PC-3 (cell line): ENCODE measurements at regions not wholly inside any gene's neighbourhood (a gene's known extent, or its start where the extent isn't known, plus 50 kb on each side); places are given as distances from the start of the nearest gene placed in this dataset.

Experiments
- ATAC-seq: fragments of 200-7000 bp; cut with Tn5 transposase; 2 replicates; pipeline ENCODE4 v1.9.1; 2020; ENCODE audit warnings: mild to moderate bottlenecking, moderate library complexity
- BruUV-seq: library from RNA; stranded (reverse); fragments of 400-500 nt; replicated peaks from 2 replicates; lab custom pipeline; 2021; lab: Mats Ljungman, UMichigan
- CTCF ChIA-PET: fragments of 300-600 bp; sonication (Branson Sonifier 250); formaldehyde crosslinking; loops from one replicate; lab custom pipeline; 2022; ENCODE audit warnings: antibody characterized with exemption; lab: Charles Lee
- POLR2A ChIA-PET: fragments of 300-600 bp; sonication (Branson Sonifier 250); formaldehyde crosslinking; loops from one replicate; lab custom pipeline; 2022; ENCODE audit warnings: antibody characterized with exemption; ENCODE audit not compliant: unreplicated experiment; lab: Charles Lee
- DNase-seq: peaks from one replicate; pipeline ENCODE4 v3.0.0-alpha.2; 2015
- H2AFZ ChIP-seq: fragments of 300-600 bp; sonication (generic); 2 replicates; pipeline ENCODE4 v1.6.0; 2016; ENCODE audit warnings: antibody characterized with exemption, low read length
- H3F3A ChIP-seq: fragments of 300-600 bp; sonication (generic); one replicate; pipeline ENCODE4 v1.6.0; 2017; ENCODE audit warnings: antibody characterized with exemption, low read length, control low read depth, mild to moderate bottlenecking; ENCODE audit not compliant: unreplicated experiment
- H3K27ac ChIP-seq: fragments of 300-600 bp; sonication (generic); 2 replicates; pipeline ENCODE4 v1.5.1; 2016; ENCODE audit warnings: mild to moderate bottlenecking, low read length
- H3K27me3 ChIP-seq: fragments of 300-600 bp; sonication (generic); 2 replicates; pipeline ENCODE4 v1.6.1; 2016; ENCODE audit warnings: low read length, mixed read lengths
- H3K36me3 ChIP-seq: fragments of 300-600 bp; sonication (generic); 2 replicates; pipeline ENCODE4 v1.6.1; 2016; ENCODE audit warnings: low read depth, mixed run types, low read length, mixed read lengths
- H3K4me1 ChIP-seq: fragments of 300-600 bp; sonication (generic); 2 replicates; pipeline ENCODE4 v1.5.1; 2016; ENCODE audit warnings: low read length; ENCODE audit not compliant: insufficient read depth
- H3K4me2 ChIP-seq: fragments of 300-600 bp; sonication (generic); 2 replicates; pipeline ENCODE4 v1.6.0; 2016; ENCODE audit warnings: low read length
- H3K4me3 ChIP-seq: fragments of 300-600 bp; sonication (generic); 2 replicates; pipeline ENCODE4 v1.5.1; 2016; ENCODE audit warnings: mild to moderate bottlenecking, low read length, mixed read lengths
- H3K79me2 ChIP-seq: fragments of 300-600 bp; sonication (generic); 2 replicates; pipeline ENCODE4 v1.6.1; 2017; ENCODE audit warnings: low read length, mixed read lengths
- H3K9ac ChIP-seq: fragments of 300-600 bp; sonication (generic); 2 replicates; pipeline ENCODE4 v1.6.0; 2016; ENCODE audit warnings: mild to moderate bottlenecking, low read length
- H3K9me2 ChIP-seq: fragments of 300-600 bp; sonication (generic); replicated peaks from 2 replicates; pipeline ENCODE4 v1.6.1; 2016; ENCODE audit warnings: mixed run types, low read length, mixed read lengths
- H3K9me3 ChIP-seq: fragments of 300-600 bp; sonication (generic); 2 replicates; pipeline ENCODE4 v1.6.1; 2016; ENCODE audit warnings: low read length, mixed read lengths
- H4K20me1 ChIP-seq: fragments of 300-600 bp; sonication (generic); 2 replicates; pipeline ENCODE4 v1.6.1; 2016; ENCODE audit warnings: low read length, mixed read lengths
- EZH2 ChIP-seq: fragments of 300-600 bp; sonication (generic); IDR thresholded peaks from one replicate; pipeline ENCODE4 v1.6.1; 2017; ENCODE audit warnings: antibody characterized with exemption, mild to moderate bottlenecking, low read length; ENCODE audit not compliant: unreplicated experiment
- EZH2phosphoT487 ChIP-seq: fragments of 300-600 bp; sonication (generic); IDR thresholded peaks from 2 replicates; pipeline ENCODE4 v1.6.1; 2018; ENCODE audit warnings: mild to moderate bottlenecking, antibody characterized with exemption, low read length, borderline replicate concordance
- intact Hi-C: fragments of 100-400 bp; cut with micrococcal nuclease; formaldehyde crosslinking; loops from 2 replicates; pipeline ENCODE4 v1.9.0; 2023
- TF ChIP-seq, protein P1 (sequence below): fragments of 300-600 bp; sonication (generic); conservative IDR thresholded peaks from 2 replicates; pipeline ENCODE4 v1.5.1; 2017; ENCODE audit warnings: antibody characterized with exemption, low read depth, mild to moderate bottlenecking, low read length

GRCh38 chr20:53706008-53706465 lies 112.4 kb upstream of the ZNF217 start:
- no peaks in the 10 kb centered on the region for H3K79me2 ChIP-seq
- H3K27ac ChIP-seq = no peak overlapping the region
- H2AFZ ChIP-seq = no peak overlapping the region
- TF ChIP-seq EZH2 = no peak
- no peak for TF ChIP-seq EZH2phosphoT487
- TF ChIP-seq, protein P1, sequence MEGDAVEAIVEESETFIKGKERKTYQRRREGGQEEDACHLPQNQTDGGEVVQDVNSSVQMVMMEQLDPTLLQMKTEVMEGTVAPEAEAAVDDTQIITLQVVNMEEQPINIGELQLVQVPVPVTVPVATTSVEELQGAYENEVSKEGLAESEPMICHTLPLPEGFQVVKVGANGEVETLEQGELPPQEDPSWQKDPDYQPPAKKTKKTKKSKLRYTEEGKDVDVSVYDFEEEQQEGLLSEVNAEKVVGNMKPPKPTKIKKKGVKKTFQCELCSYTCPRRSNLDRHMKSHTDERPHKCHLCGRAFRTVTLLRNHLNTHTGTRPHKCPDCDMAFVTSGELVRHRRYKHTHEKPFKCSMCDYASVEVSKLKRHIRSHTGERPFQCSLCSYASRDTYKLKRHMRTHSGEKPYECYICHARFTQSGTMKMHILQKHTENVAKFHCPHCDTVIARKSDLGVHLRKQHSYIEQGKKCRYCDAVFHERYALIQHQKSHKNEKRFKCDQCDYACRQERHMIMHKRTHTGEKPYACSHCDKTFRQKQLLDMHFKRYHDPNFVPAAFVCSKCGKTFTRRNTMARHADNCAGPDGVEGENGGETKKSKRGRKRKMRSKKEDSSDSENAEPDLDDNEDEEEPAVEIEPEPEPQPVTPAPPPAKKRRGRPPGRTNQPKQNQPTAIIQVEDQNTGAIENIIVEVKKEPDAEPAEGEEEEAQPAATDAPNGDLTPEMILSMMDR = no peak
- H3K9me2 ChIP-seq = no peaks in the 10 kb centered on the region
- intact Hi-C loops = no loop called here
- DNase-seq (peak; percentile 28), ATAC-seq (no peak)
- ChIA-PET CTCF (no interaction called here), POLR2A (no interaction called here)
- H3K4me1 ChIP-seq = peaks cover 18% of the 10 kb centered on the region
- no peak overlapping the region for H3K9ac ChIP-seq
- no peak overlapping the region for H3K4me3 ChIP-seq
- no TSS peak for BruUV-seq
- H4K20me1 ChIP-seq = no peaks in the 10 kb centered on the region
- H3K36me3 ChIP-seq = no peaks in the 10 kb centered on the region
- H3F3A ChIP-seq = no peaks in the 10 kb centered on the region
- H3K9me3 ChIP-seq = no peaks in the 10 kb centered on the region
- H3K4me2 ChIP-seq = no peak overlapping the region
- H3K27me3 ChIP-seq = no peaks in the 10 kb centered on the region

DNA sequence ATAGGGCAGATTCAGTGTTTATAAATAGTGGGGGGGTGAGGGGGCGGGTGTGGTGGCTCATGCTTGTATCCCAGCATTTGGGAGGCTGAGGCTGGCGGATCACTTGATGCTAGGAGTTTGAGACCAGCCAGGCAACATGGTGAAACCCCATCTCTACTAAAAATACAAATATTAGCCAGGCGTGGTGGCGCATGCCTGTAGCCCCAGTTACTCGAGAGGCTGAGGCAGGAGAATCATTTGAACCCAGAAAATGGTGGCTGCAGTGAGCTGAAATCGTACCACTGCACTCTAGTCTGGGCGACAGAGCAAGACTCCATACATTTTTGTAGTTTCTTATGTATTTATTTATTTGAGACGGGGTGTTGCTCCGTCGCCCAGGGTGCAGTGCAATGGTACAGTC lies 109.0 kb upstream of the ZNF217 start:
- TF ChIP-seq EZH2 = no peak
- TF ChIP-seq, protein P1 = no peak
- TF ChIP-seq EZH2phosphoT487 = no peak
- H3K36me3 ChIP-seq = no peaks in the 10 kb centered on the region
- no peak for ATAC-seq
- H3K4me3 ChIP-seq = no peak overlapping the region
- no peak overlapping the region for H3K27ac ChIP-seq
- BruUV-seq = no TSS peak
- no peaks in the 10 kb centered on the region for H3K79me2 ChIP-seq
- H2AFZ ChIP-seq = no peak overlapping the region
- no peak for DNase-seq
- ChIA-PET POLR2A (no interaction called here), CTCF (no interaction called here)
- intact Hi-C loops = no loop called here
- no peak overlapping the region for H3K4me2 ChIP-seq
- H3K9me2 ChIP-seq = no peaks in the 10 kb centered on the region
- no peaks in the 10 kb centered on the region for H4K20me1 ChIP-seq
- H3K4me1 ChIP-seq = peaks cover 4% of the 10 kb centered on the region
- no peaks in the 10 kb centered on the region for H3F3A ChIP-seq
- H3K9ac ChIP-seq = no peak overlapping the region
- H3K27me3 ChIP-seq = no peaks in the 10 kb centered on the region
- H3K9me3 ChIP-seq = no peaks in the 10 kb centered on the region

DNA sequence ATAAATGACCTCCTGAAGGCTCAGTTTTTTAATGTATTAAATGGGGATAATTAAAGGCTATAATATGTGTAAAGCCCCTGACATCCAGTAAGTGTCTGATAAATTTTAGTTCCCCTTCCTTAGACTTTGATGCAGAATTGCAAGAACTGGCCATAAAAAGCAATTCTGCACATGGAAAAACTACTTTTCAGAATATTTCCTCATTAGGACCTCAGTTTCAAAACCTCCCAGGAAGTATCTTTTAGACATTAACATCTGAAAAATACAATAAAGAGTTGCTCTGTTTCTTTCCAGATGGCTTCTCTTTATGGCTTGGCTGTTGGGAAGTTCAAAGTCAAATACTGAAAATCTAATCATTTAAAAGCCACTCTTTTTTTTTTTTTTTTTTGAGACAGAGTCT lies 106.3 kb upstream of the ZNF217 start:
- H3K9me3 ChIP-seq = no peaks in the 10 kb centered on the region
- no peak overlapping the region for H3K27ac ChIP-seq
- H3K4me2 ChIP-seq = no peak overlapping the region
- POLR2A ChIA-PET = no interaction called here
- H3K4me3 ChIP-seq = no peak overlapping the region
- BruUV-seq = no TSS peak
- H4K20me1 ChIP-seq = no peaks in the 10 kb centered on the region
- H3K9ac ChIP-seq = no peak overlapping the region
- no peak for TF ChIP-seq EZH2phosphoT487
- TF ChIP-seq, protein P1 = no peak
- no peaks in the 10 kb centered on the region for H3K4me1 ChIP-seq
- H3K36me3 ChIP-seq = no peaks in the 10 kb centered on the region
- no peak for ATAC-seq
- intact Hi-C loops = no loop called here
- no peaks in the 10 kb centered on the region for H3F3A ChIP-seq
- no peaks in the 10 kb centered on the region for H3K79me2 ChIP-seq
- DNase-seq = no peak
- no peaks in the 10 kb centered on the region for H3K27me3 ChIP-seq
- no peaks in the 10 kb centered on the region for H3K9me2 ChIP-seq
- CTCF ChIA-PET = no interaction called here
- H2AFZ ChIP-seq = no peak overlapping the region
